Activated naive CD4-positive, alpha-beta T cell treated with anti-CD3 and anti-CD28 coated beads, Interleukin-2, amount 50 U/mL, for 72 hours (primary cell): ENCODE measurements at regions not wholly inside any gene's neighbourhood (a gene's known extent, or its start where the extent isn't known, plus 50 kb on each side); places are given as distances from the start of the nearest gene placed in this dataset.
"Not testable (repeated sequence)": the region's sequence is repeated elsewhere in the genome, so short reads cannot be mapped to it uniquely, and the experiment has no call there.

Experiments
- ATAC-seq, 2 donors: fragments of 150-1000 bp; cut with Tn5 transposase; 2 replicates each; pipeline ENCODE4 v1.10.0; 2021; ENCODE audit warnings: mild to moderate bottlenecking in 2 of 2, moderate library complexity in 2 of 2
- DNase-seq, 2 donors: peaks; one replicate each; pipeline ENCODE4 v3.0.0; 2021 to 2022; ENCODE audit warnings: low spot score in 2 of 2
- H3K27ac Mint-ChIP-seq, 2 donors: one replicate each; pipeline ENCODE4 v1.8.0; 2022; ENCODE audit warnings: mild to moderate bottlenecking in 2 of 2, mixed read lengths in 2 of 2
- H3K36me3 Mint-ChIP-seq, 2 donors: one replicate each; pipeline ENCODE4 v1.8.0; 2022; ENCODE audit warnings: mixed read lengths in 2 of 2
- H3K9me3 Mint-ChIP-seq, 2 donors: one replicate each; pipeline ENCODE4 v1.8.0; 2022; ENCODE audit warnings: mixed read lengths in 2 of 2

- no peak for ATAC-seq
Observed at GRCh38 chr3:106033654-106034053, 164.8 kb upstream of the CBLB start.

GRCh38 chr3:106034313-106034712, 165.5 kb upstream of the CBLB start:
- no peak overlapping the region for H3K27ac Mint-ChIP-seq
- H3K36me3 Mint-ChIP-seq = no peaks in the 10 kb centered on the region
- DNase-seq (no peak), ATAC-seq (no peak)
- peaks cover 0 to 4% of the 10 kb centered on the region in 2 donors for H3K9me3 Mint-ChIP-seq

More at GRCh38 chr3:106033654-106034053, 164.8 kb upstream of the CBLB start:
- H3K9me3 Mint-ChIP-seq = peaks cover 0 to 4% of the 10 kb centered on the region in 2 donors
- DNase-seq = no peak
- H3K27ac Mint-ChIP-seq = no peak overlapping the region
- H3K36me3 Mint-ChIP-seq = no peaks in the 10 kb centered on the region

GRCh38 chr3:106035619-106036018, 166.8 kb upstream of the CBLB start:
- no peak overlapping the region for H3K27ac Mint-ChIP-seq
- ATAC-seq = no peak

DNA sequence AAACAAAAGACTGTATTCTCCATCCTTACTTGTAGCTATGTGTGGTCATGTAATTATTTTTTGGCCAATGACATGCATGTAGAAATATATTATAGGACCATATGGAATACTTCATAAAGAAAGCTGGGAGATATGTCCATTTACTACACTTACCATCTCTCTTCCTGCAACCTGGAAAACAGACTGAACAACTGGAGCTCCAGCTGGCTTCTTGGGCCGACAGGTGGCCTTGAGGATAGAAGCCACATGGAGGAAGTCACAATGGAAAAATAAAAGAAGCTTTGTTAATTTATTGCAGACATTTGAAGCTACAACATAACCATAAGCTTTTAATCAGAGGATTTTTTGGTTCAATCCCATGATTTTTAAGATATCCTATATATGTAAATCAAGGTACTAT, 167.9 kb upstream of the CBLB start:
- Mint-ChIP-seq H3K36me3 (peaks cover 0 to 9% of the 10 kb centered on the region in 2 donors), H3K27ac (no peak overlapping the region), H3K9me3 (peaks cover 4 to 5% of the 10 kb centered on the region in 2 donors)
- DNase-seq (no peak), ATAC-seq (no peak)

More at GRCh38 chr3:106035619-106036018, 166.8 kb upstream of the CBLB start:
- DNase-seq = no peak
- H3K36me3 Mint-ChIP-seq = peaks cover 0 to 7% of the 10 kb centered on the region in 2 donors
- H3K9me3 Mint-ChIP-seq = peaks cover 4 to 5% of the 10 kb centered on the region in 2 donors

DNA sequence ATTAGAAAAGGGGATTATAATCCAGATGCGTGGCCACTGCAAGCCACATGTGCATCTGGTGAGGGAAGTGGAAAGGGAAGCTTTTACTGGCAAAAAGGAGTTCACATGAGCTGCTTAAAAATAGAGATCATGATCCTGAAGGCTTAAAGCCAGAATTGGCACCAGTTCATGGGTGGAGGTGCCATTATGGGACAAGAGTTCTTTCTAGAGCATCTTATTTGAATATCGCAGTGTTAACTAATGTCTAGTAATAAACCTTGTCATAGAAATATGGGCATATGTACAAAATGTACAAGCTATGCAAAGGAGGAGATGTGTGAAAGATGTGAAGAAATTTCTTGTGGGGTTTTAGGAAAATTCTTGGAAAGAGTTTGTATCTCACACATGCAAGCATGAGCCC, 178.4 kb upstream of the CBLB start:
- Mint-ChIP-seq H3K36me3 (peaks cover 0 to 17% of the 10 kb centered on the region in 2 donors), H3K27ac (no peak overlapping the region), H3K9me3 (peaks cover 13% of the 10 kb centered on the region in 2 donors)
- no peak for ATAC-seq
- DNase-seq = no peak

GRCh38 chr3:106048946-106049481, 180.2 kb upstream of the CBLB start:
- peaks cover 0 to 17% of the 10 kb centered on the region in 2 donors for H3K36me3 Mint-ChIP-seq
- peak in 1 of 2 donors; percentile 56 for ATAC-seq
- no peak for DNase-seq
- H3K27ac Mint-ChIP-seq = no peak overlapping the region
- H3K9me3 Mint-ChIP-seq = peaks cover 13% of the 10 kb centered on the region in 2 donors

GRCh38 chr3:106049821-106050220, 181.0 kb upstream of the CBLB start:
- ATAC-seq (no peak), DNase-seq (no peak)
- Mint-ChIP-seq H3K9me3 (peaks cover 10 to 14% of the 10 kb centered on the region in 2 donors), H3K27ac (peak overlapping the region in 1 of 2 donors; percentile 73), H3K36me3 (peaks cover 0 to 17% of the 10 kb centered on the region in 2 donors)

DNA sequence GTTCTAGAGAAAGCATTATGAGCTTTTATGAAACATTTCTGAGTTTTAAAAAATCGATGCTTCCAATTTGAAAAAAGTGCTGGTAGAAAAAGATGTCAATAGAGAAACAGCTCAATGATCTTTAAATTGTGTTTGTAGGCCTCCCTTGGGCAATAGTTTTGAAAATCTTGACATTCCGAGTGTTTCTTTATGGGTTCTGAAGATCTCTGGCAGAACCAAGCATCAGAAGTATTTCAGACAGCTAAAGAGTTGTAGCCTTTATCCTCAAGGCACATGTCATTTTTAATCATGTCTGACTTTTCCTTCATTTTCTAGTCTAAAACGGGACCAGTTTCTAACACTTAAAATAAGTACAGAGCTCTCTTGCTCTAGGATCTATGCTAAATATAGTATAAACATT, 188.1 kb upstream of the CBLB start:
- peaks cover 0 to 9% of the 10 kb centered on the region in 2 donors for H3K9me3 Mint-ChIP-seq
- H3K36me3 Mint-ChIP-seq = peaks cover 0 to 6% of the 10 kb centered on the region in 2 donors
- H3K27ac Mint-ChIP-seq = no peak overlapping the region
- ATAC-seq (no peak), DNase-seq (no peak)

- H3K9me3 Mint-ChIP-seq = peaks cover 8 to 15% of the 10 kb centered on the region in 2 donors
- H3K36me3 Mint-ChIP-seq = peaks cover 0 to 6% of the 10 kb centered on the region in 2 donors
- ATAC-seq (no peak), DNase-seq (no peak)
- no peak overlapping the region for H3K27ac Mint-ChIP-seq
Observed at GRCh38 chr3:106058475-106058874, 189.7 kb upstream of the CBLB start.

GRCh38 chr3:106059953-106060517, 191.2 kb upstream of the CBLB start:
- no peak overlapping the region for H3K27ac Mint-ChIP-seq
- DNase-seq = no peak
- ATAC-seq = no peak
- H3K36me3 Mint-ChIP-seq = peaks cover 0 to 20% of the 10 kb centered on the region in 2 donors
- H3K9me3 Mint-ChIP-seq = peaks cover 12 to 27% of the 10 kb centered on the region in 2 donors

- DNase-seq (no peak), ATAC-seq (no peak)
- Mint-ChIP-seq H3K27ac (no peak overlapping the region), H3K36me3 (peaks cover 0 to 20% of the 10 kb centered on the region in 2 donors), H3K9me3 (peaks cover 12 to 30% of the 10 kb centered on the region in 2 donors)
Observed at GRCh38 chr3:106063909-106064308, 195.1 kb upstream of the CBLB start.

DNA sequence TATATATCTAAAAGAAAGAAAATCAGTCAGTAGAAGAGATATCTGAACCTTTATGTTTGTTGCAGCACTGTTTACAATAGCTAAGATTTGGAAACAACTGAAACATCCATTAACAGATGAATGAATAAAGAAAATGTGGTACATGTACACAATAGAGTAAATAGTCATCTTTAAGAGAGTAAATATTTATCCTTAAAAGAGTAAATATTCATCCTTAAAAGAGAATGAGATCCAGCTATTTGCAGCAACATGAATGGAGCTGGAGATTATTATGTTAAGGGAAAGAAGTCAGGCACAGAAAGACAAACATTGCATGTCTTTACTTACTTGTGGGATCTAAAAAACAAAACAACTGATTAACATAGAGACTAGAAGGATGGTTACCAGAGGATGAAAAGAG, 197.0 kb upstream of the CBLB start:
- ATAC-seq (no peak), DNase-seq (no peak)
- peaks cover 0 to 21% of the 10 kb centered on the region in 2 donors for H3K36me3 Mint-ChIP-seq
- H3K9me3 Mint-ChIP-seq = peaks cover 12 to 31% of the 10 kb centered on the region in 2 donors
- H3K27ac Mint-ChIP-seq = no peak overlapping the region

GRCh38 chr3:106067711-106068110, 198.9 kb upstream of the CBLB start:
- peaks cover 0 to 20% of the 10 kb centered on the region in 2 donors for H3K36me3 Mint-ChIP-seq
- no peak overlapping the region for H3K27ac Mint-ChIP-seq
- ATAC-seq = no peak
- DNase-seq = no peak
- peaks cover 10 to 27% of the 10 kb centered on the region in 2 donors for H3K9me3 Mint-ChIP-seq

GRCh38 chr3:106068381-106068780, 199.6 kb upstream of the CBLB start:
- ATAC-seq = no peak
- no peak for DNase-seq
- Mint-ChIP-seq H3K36me3 (peaks cover 0 to 20% of the 10 kb centered on the region in 2 donors), H3K9me3 (peaks cover 4 to 24% of the 10 kb centered on the region in 2 donors), H3K27ac (peak overlapping the region; percentile 23 to 78)

DNA sequence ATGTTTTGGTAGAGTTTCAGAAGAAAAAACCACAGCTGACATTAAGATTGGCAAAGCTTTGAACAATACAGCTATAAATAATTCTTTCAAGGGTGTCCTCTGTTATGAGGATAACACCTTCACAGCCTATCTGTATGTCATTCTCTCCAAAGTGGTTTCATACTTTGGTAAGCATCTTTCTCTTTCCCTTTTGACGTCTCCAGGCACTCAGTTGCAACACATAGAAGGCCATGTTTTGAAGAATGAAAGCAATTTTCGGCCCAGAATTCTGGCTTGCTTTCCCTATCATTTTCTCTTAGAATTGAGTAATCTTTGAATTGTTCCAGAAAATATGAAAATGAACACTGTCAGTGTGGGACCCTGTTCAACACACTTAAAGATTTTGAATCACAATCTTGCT, 200.0 kb upstream of the CBLB start:
- ATAC-seq (peak; percentile 97), DNase-seq (no peak)
- H3K27ac Mint-ChIP-seq = peak overlapping the region; percentile 57 to 78
- peaks cover 2 to 22% of the 10 kb centered on the region in 2 donors for H3K9me3 Mint-ChIP-seq
- H3K36me3 Mint-ChIP-seq = peaks cover 0 to 16% of the 10 kb centered on the region in 2 donors

GRCh38 chr3:106070187-106070586, 201.4 kb upstream of the CBLB start:
- DNase-seq = no peak
- peaks cover 0 to 6% of the 10 kb centered on the region in 2 donors for H3K36me3 Mint-ChIP-seq
- ATAC-seq = no peak
- H3K27ac Mint-ChIP-seq = no peak overlapping the region
- H3K9me3 Mint-ChIP-seq = peaks cover 0 to 9% of the 10 kb centered on the region in 2 donors

- Mint-ChIP-seq H3K9me3 (peaks cover 0 to 9% of the 10 kb centered on the region in 2 donors), H3K27ac (no peak overlapping the region), H3K36me3 (peaks cover 0 to 7% of the 10 kb centered on the region in 2 donors)
- DNase-seq (no peak), ATAC-seq (no peak)
Observed at GRCh38 chr3:106071306-106071705, 202.5 kb upstream of the CBLB start.

DNA sequence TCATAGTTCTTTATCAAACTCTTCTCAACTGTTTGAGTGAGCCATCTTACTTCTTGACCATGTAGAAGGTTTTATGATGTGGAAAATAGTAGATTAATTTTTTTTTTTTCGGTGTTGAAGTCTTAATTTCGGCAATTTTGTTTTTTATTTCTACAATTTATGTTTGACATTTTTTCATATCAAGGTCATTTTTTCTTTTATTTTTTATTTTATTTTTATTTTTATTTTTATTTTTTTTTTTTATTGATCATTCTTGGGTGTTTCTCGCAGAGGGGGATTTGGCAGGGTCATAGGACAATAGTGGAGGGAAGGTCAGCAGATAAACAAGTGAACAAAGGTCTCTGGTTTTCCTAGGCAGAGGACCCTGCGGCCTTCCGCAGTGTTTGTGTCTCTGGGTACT, 203.8 kb upstream of the CBLB start:
- not testable (repeated sequence) for ATAC-seq, DNase-seq, H3K27ac Mint-ChIP-seq
- Mint-ChIP-seq H3K36me3 (peaks cover 0 to 12% of the 10 kb centered on the region in 2 donors), H3K9me3 (peaks cover 0 to 14% of the 10 kb centered on the region in 2 donors)
